ENCODE measurements at regions not wholly inside any gene's neighbourhood (a gene's known extent, or its start where the extent isn't known, plus 50 kb on each side); places are given as distances from the start of the nearest gene placed in this dataset.

- H3K27me3 ChIP-seq, result no peaks in the 10 kb centered on the region
- peak overlapping the region in 1 of 4 donors; percentile 57 for H3K27ac ChIP-seq
- TF ChIP-seq CTCF (IDR thresholded peaks at IDR 0.05), result no peak
- TF ChIP-seq POLR2A (IDR thresholded peaks at IDR 0.05), result no peak
- no peaks in the 10 kb centered on the region for H3K36me3 ChIP-seq
- no peaks in the 10 kb centered on the region for H3K9me3 ChIP-seq
- H3K4me1 ChIP-seq, result peaks cover 0 to 10% (median 0%) of the 10 kb centered on the region in 4 donors
- no peak for DNase-seq
- no peak overlapping the region for H3K4me3 ChIP-seq
Observed at GRCh38 chr6:11393713-11394627, 143.6 kb upstream of the TMEM170B start.

- Histone ChIP-seq H3K9me3 (no peaks in the 10 kb centered on the region), H3K36me3 (no peaks in the 10 kb centered on the region), H3K27ac (peak overlapping the region in 3 of 4 donors; percentile 54 to 67 (median 57)), H3K27me3 (no peaks in the 10 kb centered on the region), H3K4me1 (peaks cover 0 to 4% (median 1%) of the 10 kb centered on the region in 4 donors), H3K4me3 (no peak overlapping the region)
- no peak for TF ChIP-seq POLR2A (IDR thresholded peaks at IDR 0.05)
- TF ChIP-seq CTCF (IDR thresholded peaks at IDR 0.05), result no peak
- peak in 2 of 3 donors; percentile 84 to 91 for DNase-seq
Observed at GRCh38 chr6:11392778-11393507, 144.6 kb upstream of the TMEM170B start.

GRCh38 chr6:11391934-11392777 lies 145.4 kb upstream of the TMEM170B start:
- H3K36me3 ChIP-seq, result no peaks in the 10 kb centered on the region
- no peak overlapping the region for H3K4me3 ChIP-seq
- no peaks in the 10 kb centered on the region for H3K27me3 ChIP-seq
- H3K9me3 ChIP-seq, result no peaks in the 10 kb centered on the region
- H3K27ac ChIP-seq, result peak overlapping the region in 2 of 4 donors; percentile 57 to 67
- peaks cover 0 to 3% (median 0%) of the 10 kb centered on the region in 4 donors for H3K4me1 ChIP-seq
- no peak for DNase-seq
- TF ChIP-seq POLR2A (IDR thresholded peaks at IDR 0.05), result no peak
- TF ChIP-seq CTCF (IDR thresholded peaks at IDR 0.05), result no peak

GRCh38 chr6:11389977-11390376 lies 147.6 kb upstream of the TMEM170B start:
- no peak for DNase-seq
- Histone ChIP-seq H3K27ac (no peak overlapping the region), H3K27me3 (no peaks in the 10 kb centered on the region), H3K36me3 (no peaks in the 10 kb centered on the region), H3K9me3 (no peaks in the 10 kb centered on the region), H3K4me3 (no peak overlapping the region), H3K4me1 (peaks cover 0 to 3% (median 0%) of the 10 kb centered on the region in 4 donors)
- TF ChIP-seq POLR2A (IDR thresholded peaks at IDR 0.05) (no peak), CTCF (IDR thresholded peaks at IDR 0.05) (no peak)

Measured in Peyer's patch (tissue), 4 donors.